ENCODE measurements at regions not wholly inside any gene's neighbourhood (a gene's known extent, or its start where the extent isn't known, plus 50 kb on each side); places are given as distances from the start of the nearest gene placed in this dataset.

- Histone ChIP-seq H3K27me3 (no peaks in the 10 kb centered on the region), H3K4me3 (no peak overlapping the region), H3K36me3 (no peaks in the 10 kb centered on the region), H3K9me3 (no peaks in the 10 kb centered on the region), H3K4me1 (ENCODE audit: insufficient read depth) (no peaks in the 10 kb centered on the region), H3K27ac (no peak overlapping the region)
- TF ChIP-seq POLR2A (IDR thresholded peaks at IDR 0.05) (no peak), CTCF (IDR thresholded peaks at IDR 0.05) (no peak), EP300 (IDR thresholded peaks at IDR 0.05) (no peak)
- intact Hi-C loops (cut with DNase I): no loop called here
- 83 to 90% (median 88%) methylated on average over 3 of the region's 3 CpGs for WGBS, 3 donors
- no peak for DNase-seq
These were observed 1353.0 kb upstream of the C9orf72 start for GRCh38 chr9:28926306-28926705.

DNA sequence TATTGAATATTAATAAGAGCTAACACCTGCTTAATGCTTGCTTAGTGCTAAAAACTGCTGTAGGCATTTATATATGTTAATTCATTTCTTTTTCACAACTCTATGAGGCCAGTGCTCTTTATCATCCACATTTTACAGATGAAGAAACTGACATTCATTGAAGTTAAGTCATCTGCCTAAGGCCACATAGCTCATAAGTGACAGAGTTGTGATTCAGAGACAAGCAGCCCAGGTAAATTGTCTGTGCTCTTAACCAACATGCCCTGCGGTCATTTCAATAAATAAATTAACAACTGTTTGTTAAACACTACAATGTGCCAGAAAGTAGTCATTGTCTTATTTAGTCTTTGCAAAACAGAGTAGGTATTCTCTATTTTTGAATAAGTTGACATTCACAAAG is 1354.4 kb upstream of the C9orf72 start:
- Histone ChIP-seq H3K4me3 (no peak overlapping the region), H3K4me1 (ENCODE audit: insufficient read depth) (no peaks in the 10 kb centered on the region), H3K27me3 (no peaks in the 10 kb centered on the region), H3K27ac (no peak overlapping the region), H3K36me3 (no peaks in the 10 kb centered on the region), H3K9me3 (no peaks in the 10 kb centered on the region)
- TF ChIP-seq EP300 (IDR thresholded peaks at IDR 0.05) (no peak), POLR2A (IDR thresholded peaks at IDR 0.05) (no peak), CTCF (IDR thresholded peaks at IDR 0.05) (no peak)
- no peak for DNase-seq
- intact Hi-C loops (cut with DNase I): no loop called here
- 85 to 93% (median 89%) methylated on average over 1 of the region's 1 CpG for WGBS, 3 donors

DNA sequence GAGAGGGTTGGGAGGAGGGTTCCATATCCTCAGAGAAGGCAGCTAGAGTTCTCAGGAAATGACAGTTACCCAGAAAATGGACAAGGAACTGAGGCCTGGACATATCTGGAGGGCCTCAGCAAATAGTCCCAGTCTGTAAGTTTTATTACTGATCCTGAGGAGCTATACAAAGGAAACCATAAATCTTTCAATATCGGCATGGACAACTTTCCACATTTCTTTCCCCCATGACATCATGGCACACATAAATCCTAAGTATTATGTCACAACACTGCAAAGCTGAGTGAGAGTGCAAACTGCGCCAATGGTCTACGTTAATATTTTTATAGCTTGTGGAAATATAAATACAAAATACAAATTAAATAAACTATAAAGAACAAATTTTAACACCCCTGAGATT is 1356.2 kb upstream of the C9orf72 start:
- H3K27me3 ChIP-seq: no peaks in the 10 kb centered on the region
- H3K4me3 ChIP-seq: no peak overlapping the region
- H3K9me3 ChIP-seq: no peaks in the 10 kb centered on the region
- no peaks in the 10 kb centered on the region for H3K36me3 ChIP-seq
- H3K4me1 ChIP-seq (ENCODE audit: insufficient read depth): no peaks in the 10 kb centered on the region
- WGBS, 3 donors: 57 to 82% (median 58%) methylated on average over 3 of the region's 3 CpGs
- TF ChIP-seq POLR2A (IDR thresholded peaks at IDR 0.05) (no peak), EP300 (IDR thresholded peaks at IDR 0.05) (no peak), CTCF (IDR thresholded peaks at IDR 0.05) (no peak)
- no peak for DNase-seq
- H3K27ac ChIP-seq: no peak overlapping the region
- intact Hi-C loops (cut with DNase I): no loop called here

DNA sequence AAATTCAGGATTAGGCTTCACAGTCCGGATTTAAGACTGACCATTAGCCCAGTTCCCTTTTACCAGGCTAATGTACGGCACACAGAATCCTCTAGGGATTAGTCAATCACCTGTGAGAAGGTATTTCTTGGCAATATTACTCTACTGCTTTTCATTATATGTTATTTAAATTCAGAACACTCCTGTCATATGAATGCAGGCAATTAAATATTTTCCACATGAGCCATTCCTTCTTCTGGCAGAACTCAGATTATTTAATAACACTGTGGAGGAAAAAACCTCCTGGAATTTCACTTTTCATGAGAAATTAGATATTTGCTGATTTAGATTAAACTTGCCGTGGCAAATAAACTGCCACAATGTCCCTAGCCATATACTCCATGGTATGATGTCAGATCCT is 1357.5 kb upstream of the C9orf72 start:
- intact Hi-C loops (cut with DNase I): no loop called here
- Histone ChIP-seq H3K27ac (no peak overlapping the region), H3K27me3 (no peaks in the 10 kb centered on the region), H3K4me3 (no peak overlapping the region), H3K4me1 (ENCODE audit: insufficient read depth) (no peaks in the 10 kb centered on the region), H3K9me3 (no peaks in the 10 kb centered on the region), H3K36me3 (no peaks in the 10 kb centered on the region)
- WGBS, 3 donors: 76 to 87% (median 85%) methylated on average over 3 of the region's 3 CpGs
- TF ChIP-seq EP300 (IDR thresholded peaks at IDR 0.05) (no peak), POLR2A (IDR thresholded peaks at IDR 0.05) (no peak), CTCF (IDR thresholded peaks at IDR 0.05) (no peak)
- no peak for DNase-seq

GRCh38 chr9:28934111-28934510 is 1360.8 kb upstream of the C9orf72 start:
- no peak for TF ChIP-seq EP300 (IDR thresholded peaks at IDR 0.05)
- no peak for TF ChIP-seq POLR2A (IDR thresholded peaks at IDR 0.05)
- no peak for TF ChIP-seq CTCF (IDR thresholded peaks at IDR 0.05)

More at GRCh38 chr9:28934111-28934510, 1360.8 kb upstream of the C9orf72 start:
- no peaks in the 10 kb centered on the region for H3K4me1 ChIP-seq (ENCODE audit: insufficient read depth)
- no peak for DNase-seq
- H3K27ac ChIP-seq: no peak overlapping the region
- H3K9me3 ChIP-seq: no peaks in the 10 kb centered on the region
- no peaks in the 10 kb centered on the region for H3K36me3 ChIP-seq
- intact Hi-C loops (cut with DNase I): no loop called here
- H3K4me3 ChIP-seq: no peak overlapping the region
- no peaks in the 10 kb centered on the region for H3K27me3 ChIP-seq

Measured in ovary (tissue), 7 donors.